ENCODE measurements at regions not wholly inside any gene's neighbourhood (a gene's known extent, or its start where the extent isn't known, plus 50 kb on each side); places are given as distances from the start of the nearest gene placed in this dataset.
"Not testable (repeated sequence)": the region's sequence is repeated elsewhere in the genome, so short reads cannot be mapped to it uniquely, and the experiment has no call there.

- DNase-seq, result no peak
These were observed 107.7 kb downstream of the RAP2B start for GRCh38 chr3:153269730-153270129.

DNA sequence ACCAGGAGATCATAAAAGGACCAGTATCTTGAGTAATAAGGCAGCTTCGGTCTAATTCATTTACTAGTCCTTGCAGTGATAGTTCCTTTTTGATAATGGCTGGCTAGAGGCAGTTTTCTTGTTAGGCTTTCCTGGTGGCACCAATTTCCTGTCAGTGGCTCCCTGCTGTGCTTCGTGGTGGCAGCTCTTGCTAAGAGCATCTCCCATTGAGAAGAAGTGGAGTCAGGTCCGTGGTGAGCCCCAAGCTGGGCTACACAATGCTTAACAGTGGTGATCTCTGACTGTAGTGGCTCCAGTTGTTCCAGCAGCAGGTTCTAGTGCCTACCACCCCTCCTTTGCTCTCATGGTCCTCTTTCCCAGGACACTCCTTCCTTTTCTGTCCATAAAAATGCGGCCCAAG lies 111.2 kb downstream of the RAP2B start:
- DNase-seq, result no peak

DNA sequence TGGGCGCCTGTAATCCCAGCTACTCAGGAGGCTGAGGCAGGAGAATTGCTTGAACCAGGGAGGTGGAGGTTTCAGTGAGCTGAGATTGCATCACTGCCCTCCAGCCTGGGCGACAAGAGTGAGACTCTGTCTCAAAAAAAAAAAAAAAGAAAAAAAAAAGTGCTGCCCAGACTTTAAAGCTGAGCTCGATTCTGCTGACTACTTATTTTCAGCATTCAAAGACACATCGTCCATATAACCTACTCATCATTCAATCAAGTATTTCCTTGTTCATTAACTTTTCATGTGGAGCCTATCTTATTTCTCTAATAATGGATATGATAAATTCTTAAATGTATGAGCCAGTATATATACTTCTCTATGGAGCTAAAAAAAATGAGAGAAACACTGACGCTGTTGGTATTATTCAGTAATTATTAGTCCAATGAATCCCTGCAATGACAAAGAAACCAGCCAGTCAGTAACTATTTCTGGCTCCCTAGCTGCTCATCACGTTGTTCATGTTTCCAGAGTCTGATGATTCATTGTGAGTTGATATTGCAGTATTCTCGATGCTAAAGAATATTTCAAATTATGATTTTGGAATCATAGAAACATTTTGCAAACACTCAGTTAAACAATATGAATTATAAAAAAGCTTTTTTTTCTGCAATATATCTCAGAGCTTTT lies 111.9 kb downstream of the RAP2B start:
- DNase-seq, result no peak

- DNase-seq, result no peak
These were observed 112.5 kb downstream of the RAP2B start for GRCh38 chr3:153274561-153274960.

- no peak for DNase-seq
These were observed 113.5 kb downstream of the RAP2B start for GRCh38 chr3:153275514-153275913.

DNA sequence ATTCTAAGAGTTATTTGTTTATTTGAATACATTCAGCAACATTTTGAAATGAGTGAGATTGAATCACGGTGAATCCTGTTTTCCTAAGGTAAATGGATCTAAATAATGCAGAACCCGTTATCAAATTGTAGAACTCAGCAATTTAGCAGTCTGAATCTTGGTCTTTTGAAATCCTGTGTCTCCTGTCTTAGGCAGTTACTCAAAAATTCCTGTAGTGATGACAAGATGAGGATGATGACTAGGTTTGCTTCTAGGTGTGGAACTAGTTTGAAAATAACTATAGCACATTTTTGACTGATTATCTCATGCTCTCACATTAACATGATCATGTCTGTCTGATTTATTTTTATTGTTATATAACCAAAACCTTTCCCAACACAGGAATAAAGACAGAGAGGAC lies 115.0 kb downstream of the RAP2B start:
- no peak for DNase-seq

GRCh38 chr3:153281236-153281997 lies 119.4 kb downstream of the RAP2B start:
- DNase-seq, result not testable (repeated sequence)

GRCh38 chr3:153282355-153282754 lies 120.3 kb downstream of the RAP2B start:
- DNase-seq, result no peak

DNA sequence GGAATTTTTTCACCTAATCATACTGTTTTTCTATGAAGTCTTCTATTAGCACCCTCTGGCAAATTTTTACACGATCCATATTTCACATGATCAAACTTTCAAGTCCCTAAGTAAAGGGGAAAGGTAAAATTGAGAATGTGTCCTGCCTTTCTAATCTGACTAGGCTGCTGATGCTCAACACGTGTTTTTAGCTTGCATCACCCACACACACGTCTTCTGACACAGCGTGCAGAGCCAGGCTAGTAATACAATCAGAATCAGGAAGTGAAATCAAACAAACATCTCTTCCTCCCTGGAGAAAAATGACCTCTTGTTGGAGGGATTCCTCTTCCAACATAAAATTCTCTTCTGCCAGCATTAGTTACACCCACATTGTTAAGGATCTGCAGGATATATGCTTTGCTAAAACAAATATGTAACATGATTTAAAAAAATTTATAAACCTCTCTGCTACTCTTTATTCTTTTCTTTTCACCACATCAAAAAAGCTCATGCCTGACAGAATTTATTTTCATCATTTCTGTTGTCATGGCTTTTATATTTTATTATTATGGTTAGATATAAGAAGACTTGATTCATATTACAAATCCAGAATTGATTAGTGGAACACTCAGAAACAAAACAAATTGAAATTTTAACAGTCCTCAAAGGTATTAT lies 122.4 kb downstream of the RAP2B start:
- DNase-seq, result no peak

DNA sequence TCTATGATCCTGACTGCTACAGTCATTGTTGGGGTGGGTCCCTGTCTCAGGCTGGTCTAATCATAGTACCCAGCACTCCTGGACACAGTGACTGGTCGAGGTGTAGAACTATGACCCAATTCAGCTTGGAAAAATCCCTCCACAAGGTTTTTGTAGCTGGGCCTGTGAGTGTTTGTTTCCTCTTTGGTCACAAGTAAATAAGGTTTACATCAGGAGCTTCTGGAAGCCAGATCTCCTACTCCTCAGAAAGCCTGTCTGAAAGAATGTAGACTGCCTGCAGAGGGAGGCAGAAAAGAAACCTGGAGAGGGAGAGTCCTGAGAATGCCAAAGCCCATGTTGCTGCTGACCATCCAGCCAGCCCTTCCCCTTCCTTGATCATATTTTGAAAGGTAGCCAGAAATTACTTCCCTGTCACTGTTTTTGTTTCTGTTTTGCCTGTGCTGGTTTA lies 123.2 kb downstream of the RAP2B start:
- DNase-seq, result no peak

GRCh38 chr3:153285982-153286381 lies 124.0 kb downstream of the RAP2B start:
- DNase-seq, result no peak

DNA sequence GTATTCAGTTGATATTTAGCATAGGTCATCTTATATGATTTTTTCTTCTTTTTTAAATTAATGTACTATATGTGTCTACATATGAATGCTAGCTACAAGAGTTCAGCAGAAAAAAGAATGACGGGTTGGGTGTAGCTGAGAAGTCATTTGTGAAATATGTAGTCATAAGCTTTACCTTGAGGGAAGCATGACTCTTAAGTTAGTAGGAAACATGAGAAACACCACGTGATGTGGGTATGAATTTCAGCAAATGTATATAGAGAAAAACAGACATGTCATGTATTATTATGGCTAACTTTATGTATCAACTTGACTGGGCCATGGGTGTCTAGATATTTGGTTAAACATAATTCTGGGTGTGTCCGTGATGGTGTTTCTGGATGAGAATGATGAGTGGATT lies 125.0 kb downstream of the RAP2B start:
- no peak for DNase-seq

- DNase-seq, result no peak
These were observed 127.3 kb downstream of the RAP2B start for GRCh38 chr3:153289334-153289808.

- DNase-seq, result no peak
These were observed 128.4 kb downstream of the RAP2B start for GRCh38 chr3:153290268-153291015.

- DNase-seq, result no peak
These were observed 129.1 kb downstream of the RAP2B start for GRCh38 chr3:153291059-153291685.

GRCh38 chr3:153293265-153293664 lies 131.2 kb downstream of the RAP2B start:
- DNase-seq, result no peak

DNA sequence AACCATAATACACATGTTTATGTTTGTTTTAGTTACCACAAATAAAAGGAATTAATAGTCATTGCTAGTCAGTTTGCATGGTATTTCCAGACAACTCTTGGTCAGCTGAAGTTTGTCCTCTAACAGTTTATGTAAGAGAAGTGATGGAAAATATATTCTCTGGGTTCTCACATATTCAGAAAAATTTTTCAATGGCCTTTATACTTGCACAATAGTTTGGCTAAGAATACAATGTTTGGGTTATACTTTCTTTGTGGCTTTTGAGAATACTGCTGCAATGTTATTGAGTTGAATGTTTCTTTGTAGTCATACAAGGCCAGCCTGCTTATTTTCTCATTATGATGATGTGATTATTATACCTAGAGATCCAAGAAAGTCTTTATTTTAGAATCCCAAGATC lies 133.9 kb downstream of the RAP2B start:
- DNase-seq, result no peak

DNA sequence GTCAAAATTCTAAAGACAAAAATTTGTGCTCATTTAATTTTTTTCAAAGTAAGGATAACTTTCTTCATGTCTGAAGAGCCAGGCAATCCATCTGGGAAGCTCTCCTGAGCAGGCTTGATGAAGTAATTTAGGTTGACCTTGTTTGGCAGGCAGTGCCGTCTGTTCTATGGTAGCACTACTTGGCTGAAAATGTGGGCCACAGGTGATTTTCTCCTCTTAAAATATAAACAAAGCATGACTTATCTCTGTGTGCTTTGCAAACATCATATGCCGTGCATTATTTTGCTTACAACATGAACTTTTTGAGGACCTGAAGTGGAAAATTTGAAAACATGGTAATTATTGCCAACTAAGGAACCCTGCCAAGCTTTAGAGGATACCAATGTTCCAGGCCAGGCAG lies 143.2 kb downstream of the RAP2B start:
- DNase-seq, result no peak

GRCh38 chr3:153311541-153311940 lies 149.5 kb downstream of the RAP2B start:
- DNase-seq, result no peak

DNA sequence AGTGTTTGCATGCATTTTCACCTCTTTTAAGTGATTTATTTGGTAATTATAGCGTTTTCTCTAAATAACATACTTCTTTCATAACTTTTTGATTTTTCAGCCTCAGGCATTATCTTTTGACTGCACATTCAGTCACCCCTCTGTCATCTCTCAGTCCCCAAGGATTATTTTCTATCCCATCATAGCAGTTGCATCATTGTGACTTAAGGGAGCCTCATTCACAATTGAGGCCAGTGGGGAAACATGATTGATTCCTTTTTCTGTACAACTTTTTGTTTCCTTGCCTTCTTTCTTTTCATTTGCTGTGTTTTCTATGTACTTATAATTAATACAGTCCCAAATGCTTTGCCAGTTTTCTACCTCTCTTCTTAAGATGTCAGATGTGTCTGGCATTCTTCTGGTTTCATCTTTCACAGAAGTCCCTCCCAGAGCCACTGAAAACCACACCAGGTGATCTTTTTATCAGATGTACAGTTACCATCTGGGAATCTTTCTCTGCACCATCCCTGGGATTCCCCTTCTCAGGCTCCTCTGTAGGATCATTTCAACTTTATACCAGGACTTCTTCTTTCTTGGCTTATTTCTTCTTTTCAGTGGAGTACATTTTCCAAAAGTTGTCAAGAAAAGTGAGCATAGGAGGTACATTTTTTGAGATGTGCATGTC lies 151.4 kb downstream of the RAP2B start:
- no peak for DNase-seq

GRCh38 chr3:153314038-153314437 lies 152.0 kb downstream of the RAP2B start:
- DNase-seq, result no peak

- no peak for DNase-seq
These were observed 153.8 kb downstream of the RAP2B start for GRCh38 chr3:153315781-153316180.

All from NCI-H1092 (cell line).